ENCODE measurements at regions not wholly inside any gene's neighbourhood (a gene's known extent, or its start where the extent isn't known, plus 50 kb on each side); places are given as distances from the start of the nearest gene placed in this dataset.
"Not testable (repeated sequence)": the region's sequence is repeated elsewhere in the genome, so short reads cannot be mapped to it uniquely, and the experiment has no call there.

GRCh38 chr3:20537234-20537633, 351.2 kb upstream of the SGO1 start:
- no peak for DNase-seq (ENCODE audit: low read depth)
- TF ChIP-seq CTCF (IDR thresholded peaks at IDR 0.05; ENCODE audit: insufficient read depth, low read length, poor library complexity, severe bottlenecking), result no peak

DNA sequence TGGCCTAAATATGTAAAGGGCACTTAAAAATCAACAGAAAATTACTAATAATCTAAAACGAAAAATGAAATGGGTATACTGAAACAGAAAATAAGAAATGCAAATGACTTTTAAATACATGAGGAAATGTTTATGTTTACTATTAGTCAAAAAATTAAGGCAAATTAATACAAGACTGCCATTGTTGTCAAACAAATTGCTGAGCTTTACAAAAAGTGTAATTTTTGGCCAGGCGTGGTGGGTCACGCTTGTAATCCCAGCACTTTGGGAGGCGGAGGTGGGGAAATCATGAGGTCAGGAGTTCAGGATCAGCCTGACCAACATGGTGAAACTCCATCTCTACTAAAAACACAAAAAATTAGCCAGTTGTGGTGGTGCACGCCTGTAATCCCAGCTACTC, 343.9 kb upstream of the SGO1 start:
- no peak for TF ChIP-seq CTCF (IDR thresholded peaks at IDR 0.05; ENCODE audit: insufficient read depth, low read length, poor library complexity, severe bottlenecking)
- no peaks in the 10 kb centered on the region for H3K27me3 ChIP-seq (ENCODE audit: control insufficient read depth, insufficient read depth, low read length)
- DNase-seq (ENCODE audit: low read depth), result no peak
- no peaks in the 10 kb centered on the region for H3K36me3 ChIP-seq (ENCODE audit: control insufficient read depth, insufficient read depth, low read length)
- H3K4me3 ChIP-seq (ENCODE audit: low read depth, low read length), result no peak overlapping the region

More at GRCh38 chr3:20537234-20537633, 351.2 kb upstream of the SGO1 start:
- no peaks in the 10 kb centered on the region for H3K27me3 ChIP-seq (ENCODE audit: control insufficient read depth, insufficient read depth, low read length)
- no peaks in the 10 kb centered on the region for H3K36me3 ChIP-seq (ENCODE audit: control insufficient read depth, insufficient read depth, low read length)
- no peak overlapping the region for H3K4me3 ChIP-seq (ENCODE audit: low read depth, low read length)

- TF ChIP-seq CTCF (IDR thresholded peaks at IDR 0.05; ENCODE audit: insufficient read depth, low read length, poor library complexity, severe bottlenecking), result no peak
- no peak overlapping the region for H3K4me3 ChIP-seq (ENCODE audit: low read depth, low read length)
- DNase-seq (ENCODE audit: low read depth), result no peak
Measured at GRCh38 chr3:20528180-20528770, 342.3 kb upstream of the SGO1 start.

GRCh38 chr3:20527368-20527767, 341.4 kb upstream of the SGO1 start:
- Histone ChIP-seq H3K27me3 (ENCODE audit: control insufficient read depth, insufficient read depth, low read length) (no peaks in the 10 kb centered on the region), H3K36me3 (ENCODE audit: control insufficient read depth, insufficient read depth, low read length) (no peaks in the 10 kb centered on the region), H3K4me3 (ENCODE audit: low read depth, low read length) (no peak overlapping the region)
- no peak for DNase-seq (ENCODE audit: low read depth)
- no peak for TF ChIP-seq CTCF (IDR thresholded peaks at IDR 0.05; ENCODE audit: insufficient read depth, low read length, poor library complexity, severe bottlenecking)

More at GRCh38 chr3:20528180-20528770, 342.3 kb upstream of the SGO1 start:
- no peaks in the 10 kb centered on the region for H3K27me3 ChIP-seq (ENCODE audit: control insufficient read depth, insufficient read depth, low read length)
- H3K36me3 ChIP-seq (ENCODE audit: control insufficient read depth, insufficient read depth, low read length), result no peaks in the 10 kb centered on the region

GRCh38 chr3:20524328-20524727, 338.3 kb upstream of the SGO1 start:
- H3K4me3 ChIP-seq (ENCODE audit: low read depth, low read length), result no peak overlapping the region
- no peaks in the 10 kb centered on the region for H3K27me3 ChIP-seq (ENCODE audit: control insufficient read depth, insufficient read depth, low read length)
- TF ChIP-seq CTCF (IDR thresholded peaks at IDR 0.05; ENCODE audit: insufficient read depth, low read length, poor library complexity, severe bottlenecking), result no peak
- no peak for DNase-seq (ENCODE audit: low read depth)
- no peaks in the 10 kb centered on the region for H3K36me3 ChIP-seq (ENCODE audit: control insufficient read depth, insufficient read depth, low read length)

GRCh38 chr3:20523293-20523692, 337.3 kb upstream of the SGO1 start:
- Histone ChIP-seq H3K27me3 (ENCODE audit: control insufficient read depth, insufficient read depth, low read length) (no peaks in the 10 kb centered on the region), H3K4me3 (ENCODE audit: low read depth, low read length) (no peak overlapping the region), H3K36me3 (ENCODE audit: control insufficient read depth, insufficient read depth, low read length) (no peaks in the 10 kb centered on the region)
- DNase-seq (ENCODE audit: low read depth), result no peak
- no peak for TF ChIP-seq CTCF (IDR thresholded peaks at IDR 0.05; ENCODE audit: insufficient read depth, low read length, poor library complexity, severe bottlenecking)

- not testable (repeated sequence) for H3K4me3 ChIP-seq (ENCODE audit: low read depth, low read length); H3K27me3 ChIP-seq (ENCODE audit: control insufficient read depth, insufficient read depth, low read length); DNase-seq (ENCODE audit: low read depth); H3K36me3 ChIP-seq (ENCODE audit: control insufficient read depth, insufficient read depth, low read length)
Measured at GRCh38 chr3:20517316-20517715, 331.3 kb upstream of the SGO1 start.
